Right lung (tissue), 2 donors: ENCODE measurements at regions not wholly inside any gene's neighbourhood (a gene's known extent, or its start where the extent isn't known, plus 50 kb on each side); places are given as distances from the start of the nearest gene placed in this dataset.

Experiments used
- DNase-seq, 2 donors: peaks; one replicate each; pipeline ENCODE4 v3.0.0-alpha.2; 2013

DNA sequence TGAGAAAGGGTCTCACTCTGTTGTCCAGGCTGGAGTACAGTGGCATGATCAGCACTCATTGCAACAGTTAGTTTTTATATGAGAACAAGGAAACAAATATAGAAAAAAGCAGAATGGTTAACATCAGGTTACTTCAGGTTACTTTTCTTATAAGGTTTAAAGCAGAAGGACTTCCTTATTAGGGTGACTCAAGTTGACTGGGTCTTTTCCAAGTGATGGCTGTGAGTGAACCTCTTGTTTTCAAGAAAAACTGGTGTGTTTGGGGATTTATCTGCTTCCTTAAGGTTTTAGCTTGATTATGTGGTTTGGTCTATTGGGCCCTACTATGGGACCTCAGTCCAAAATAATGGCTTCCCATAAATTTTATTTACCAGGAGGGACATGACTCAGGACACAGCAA, 99.2 kb downstream of the ARRDC3 start:
- no peak for DNase-seq

DNA sequence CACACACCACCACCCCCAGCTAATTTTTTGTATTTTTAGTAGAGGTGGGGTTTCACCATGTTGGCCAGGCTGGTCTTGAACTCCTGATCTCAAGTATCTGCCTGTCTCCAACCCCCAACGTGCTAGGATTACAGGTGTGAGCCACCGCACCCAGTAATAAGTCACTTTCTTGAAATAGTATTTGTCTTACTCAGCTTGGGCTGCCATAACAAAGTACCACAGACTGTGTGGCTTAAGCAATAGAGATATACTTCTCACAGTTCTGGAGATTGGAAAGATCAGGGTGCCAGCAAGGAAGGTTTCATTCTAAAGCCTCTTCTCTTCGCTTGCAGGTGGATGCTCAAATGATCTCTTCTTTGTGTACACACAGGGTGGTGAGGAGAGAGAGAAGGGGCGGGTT, 99.8 kb downstream of the ARRDC3 start:
- DNase-seq: no peak

DNA sequence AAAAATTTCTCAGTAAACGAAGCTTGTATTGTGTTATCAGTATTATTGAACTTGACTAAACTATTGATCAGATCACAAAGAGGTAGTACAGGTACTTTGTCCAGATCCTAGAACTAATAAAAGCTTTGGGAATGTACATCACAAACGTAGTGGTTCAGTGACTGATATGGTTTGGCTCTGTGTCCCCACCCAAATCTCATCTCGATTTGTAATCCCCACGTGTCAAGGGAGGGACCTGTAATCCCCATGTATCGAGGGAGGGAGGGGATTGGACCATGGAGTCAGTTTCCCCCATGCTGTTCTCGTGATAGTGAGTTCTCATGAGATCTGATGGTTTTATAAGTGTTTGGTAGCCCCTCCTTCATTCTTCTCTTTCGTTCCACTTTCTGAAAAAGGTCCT, 100.9 kb downstream of the ARRDC3 start:
- no peak for DNase-seq

DNA sequence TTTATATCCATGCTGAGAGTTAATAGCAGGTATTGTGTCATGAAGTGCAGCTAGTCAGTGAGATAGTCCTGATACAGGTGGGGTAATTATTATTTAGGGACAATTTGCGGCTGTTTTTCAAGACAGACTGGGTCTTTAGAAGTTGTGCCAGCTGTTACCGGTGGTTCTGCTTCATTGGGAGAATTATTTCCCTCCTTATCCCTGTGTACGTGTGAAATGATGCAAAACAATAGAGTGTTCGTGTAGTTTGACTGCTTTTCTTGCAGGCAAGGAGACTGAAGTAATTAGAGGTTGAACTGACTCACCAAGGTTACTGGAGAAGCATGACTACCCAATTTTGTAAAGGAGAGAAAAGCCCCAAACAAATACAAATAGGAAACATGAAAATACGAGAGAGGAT, 101.7 kb downstream of the ARRDC3 start:
- no peak for DNase-seq

DNA sequence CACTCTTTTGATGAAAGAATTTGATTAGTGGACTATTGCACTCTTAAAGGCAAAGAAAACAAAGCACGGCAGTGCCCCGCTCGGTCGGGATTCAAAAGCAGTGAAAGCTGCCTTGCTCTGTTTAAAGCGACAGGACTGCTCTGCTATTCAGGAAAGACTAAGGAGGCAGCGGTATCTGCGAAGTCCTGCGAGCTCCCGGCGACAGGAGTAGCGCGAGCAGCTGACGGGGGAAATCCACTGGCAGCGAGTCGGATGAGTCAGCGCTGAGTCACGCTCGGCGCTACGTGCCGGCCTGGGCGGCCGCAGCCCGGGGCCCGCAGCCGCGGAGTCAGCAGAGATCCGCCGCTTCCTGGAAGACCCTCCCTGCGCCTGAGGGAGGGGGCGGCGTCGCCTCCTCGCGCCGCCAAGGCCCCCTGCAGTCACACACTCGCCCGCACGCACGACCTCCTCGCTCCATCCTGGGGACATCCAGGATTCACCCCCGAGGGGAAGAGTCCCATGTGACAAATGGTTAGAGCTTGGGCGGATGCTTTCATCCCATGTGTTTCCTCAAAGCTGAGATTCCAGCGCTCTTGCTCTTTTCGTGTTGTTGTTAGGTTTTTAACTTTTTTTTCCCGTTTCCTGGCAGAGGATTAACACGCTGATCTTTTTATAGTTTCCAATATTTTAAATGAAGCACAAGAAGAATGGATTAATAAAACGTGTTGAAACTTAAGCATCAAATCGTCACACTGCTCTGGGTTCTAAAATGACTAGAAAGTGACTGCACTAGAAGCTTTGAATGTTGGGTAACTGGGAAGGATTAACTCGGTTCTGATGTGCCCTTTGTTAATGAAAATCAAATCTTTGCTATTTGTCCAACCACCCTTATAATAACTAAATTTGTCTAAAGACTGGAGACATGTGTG, 102.5 kb downstream of the ARRDC3 start:
- DNase-seq: peak; percentile 94 to 96

DNA sequence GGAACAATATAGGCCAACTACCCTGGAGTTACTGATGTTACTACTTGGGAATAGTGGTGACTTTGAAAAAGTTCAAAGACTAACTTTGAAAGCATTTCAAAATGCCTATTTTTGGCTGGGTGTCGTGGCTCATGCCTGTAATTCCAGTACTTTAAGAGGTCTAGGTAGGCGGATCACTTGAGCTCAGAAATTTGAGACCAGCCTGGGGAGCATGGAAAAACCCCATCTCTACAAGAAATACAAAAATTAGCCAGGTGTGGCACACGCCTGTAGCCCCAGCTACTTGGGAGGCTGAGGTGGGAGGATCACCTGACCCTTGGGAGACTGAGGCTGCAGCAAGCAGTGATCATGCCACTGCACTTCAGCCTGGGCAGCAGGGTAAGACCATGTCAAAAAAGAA, 105.3 kb downstream of the ARRDC3 start:
- no peak for DNase-seq

DNA sequence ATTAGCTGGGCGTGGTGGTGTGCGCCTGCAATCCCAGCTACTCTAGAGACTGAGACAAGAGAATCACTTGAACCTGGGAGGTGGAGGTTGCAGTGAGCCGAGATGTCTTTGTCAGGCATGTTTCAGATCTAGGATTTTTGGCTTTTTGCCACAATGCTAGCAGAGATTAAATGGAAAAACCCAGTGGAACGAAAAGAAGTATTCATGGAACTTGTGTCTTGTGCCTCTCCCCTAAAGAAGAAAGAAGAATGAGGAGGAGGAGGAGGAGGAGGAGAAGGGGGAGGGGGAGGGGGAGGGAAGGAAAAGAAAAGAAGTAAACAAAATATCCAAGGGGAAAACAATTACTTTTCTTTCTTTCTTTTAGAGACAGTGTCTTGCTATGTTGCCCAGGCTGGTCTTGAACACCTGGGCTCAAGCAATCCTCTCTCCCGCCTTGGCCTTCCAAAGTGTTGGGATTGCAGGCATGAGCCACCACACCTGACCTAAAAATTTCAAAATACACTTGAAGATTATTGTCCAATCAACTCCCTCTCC, 106.0 kb downstream of the ARRDC3 start:
- no peak for DNase-seq

DNA sequence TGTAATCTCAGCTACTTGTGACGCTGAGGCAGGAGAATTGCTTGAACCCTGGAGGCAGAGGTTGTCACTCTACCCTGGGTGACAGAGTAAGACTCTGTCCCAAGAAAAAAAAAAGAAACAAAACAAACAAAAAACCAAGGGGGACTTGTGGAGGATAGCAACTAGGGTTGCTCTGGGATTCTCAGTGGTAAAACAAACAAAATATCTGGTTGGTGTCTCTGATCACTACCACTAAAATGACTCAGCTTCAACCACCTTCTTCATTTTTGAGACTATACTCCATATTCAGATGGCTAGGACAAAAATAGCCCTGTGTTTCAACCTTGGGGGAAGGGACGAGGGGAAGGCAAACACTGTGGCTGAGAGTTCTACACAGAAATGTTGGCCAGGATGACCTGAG, 110.3 kb downstream of the ARRDC3 start:
- DNase-seq: no peak

DNA sequence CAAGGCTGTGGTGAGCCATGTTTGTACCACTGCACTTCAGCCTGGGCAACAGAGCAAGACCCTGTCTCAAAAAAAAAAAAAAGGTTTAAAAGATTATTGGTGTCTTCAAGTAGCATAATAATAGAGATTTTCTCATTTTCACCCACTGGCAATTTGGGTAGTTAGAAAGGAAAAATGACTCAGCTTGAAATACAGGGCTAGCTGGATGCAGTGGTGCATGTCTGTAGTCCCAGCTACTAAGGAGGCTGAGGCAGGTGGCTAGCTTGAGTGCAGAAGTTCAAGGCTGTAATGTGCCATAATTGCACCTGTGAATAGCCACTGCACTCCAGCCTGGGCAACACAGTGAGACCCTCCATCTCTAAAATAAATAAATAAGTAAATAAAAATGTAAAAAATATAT, 111.1 kb downstream of the ARRDC3 start:
- DNase-seq: no peak

DNA sequence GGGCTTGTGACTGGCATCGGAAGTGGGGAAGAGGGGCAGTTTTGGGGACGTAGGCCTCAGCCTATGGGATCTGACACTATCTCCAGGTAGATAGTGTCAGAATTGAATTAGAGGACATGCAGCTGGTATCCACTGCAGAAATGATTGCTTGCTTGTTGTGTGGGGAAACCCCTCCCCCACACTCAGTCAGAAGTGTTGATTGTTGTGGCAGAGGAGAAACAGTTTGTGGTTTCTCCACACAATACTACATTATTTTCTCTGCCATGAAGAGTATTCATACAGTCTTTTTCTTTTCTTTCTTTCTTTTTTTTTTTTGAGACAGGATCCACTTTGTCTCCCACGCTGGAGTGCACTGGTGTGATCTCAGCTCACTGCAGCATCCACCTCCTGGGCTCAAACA, 113.9 kb downstream of the ARRDC3 start:
- DNase-seq: no peak

DNA sequence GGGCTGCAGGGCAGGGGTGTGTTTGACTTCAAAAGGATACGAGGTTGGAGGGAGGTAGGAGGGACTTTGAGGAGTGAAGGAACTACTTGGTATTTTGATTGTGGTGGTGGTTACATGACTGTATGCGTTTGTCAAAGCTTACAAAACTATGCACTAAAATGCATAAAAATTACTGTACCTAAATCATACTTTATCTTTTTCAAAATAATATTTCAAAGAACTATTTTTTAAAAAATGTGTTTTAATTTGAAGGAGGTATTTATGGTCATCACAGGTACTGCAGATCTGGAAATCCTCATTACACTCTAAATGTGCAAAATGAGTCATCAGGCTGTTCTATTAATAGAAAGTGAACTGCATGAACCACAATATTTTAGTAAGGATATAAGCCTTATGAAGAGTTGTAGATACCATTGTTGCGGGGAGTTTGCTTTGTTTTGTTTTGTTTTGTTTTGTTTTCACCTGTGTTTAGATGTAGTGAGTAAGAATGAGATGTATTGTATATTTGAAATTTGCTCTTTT, 116.9 kb downstream of the ARRDC3 start:
- DNase-seq: no peak

DNA sequence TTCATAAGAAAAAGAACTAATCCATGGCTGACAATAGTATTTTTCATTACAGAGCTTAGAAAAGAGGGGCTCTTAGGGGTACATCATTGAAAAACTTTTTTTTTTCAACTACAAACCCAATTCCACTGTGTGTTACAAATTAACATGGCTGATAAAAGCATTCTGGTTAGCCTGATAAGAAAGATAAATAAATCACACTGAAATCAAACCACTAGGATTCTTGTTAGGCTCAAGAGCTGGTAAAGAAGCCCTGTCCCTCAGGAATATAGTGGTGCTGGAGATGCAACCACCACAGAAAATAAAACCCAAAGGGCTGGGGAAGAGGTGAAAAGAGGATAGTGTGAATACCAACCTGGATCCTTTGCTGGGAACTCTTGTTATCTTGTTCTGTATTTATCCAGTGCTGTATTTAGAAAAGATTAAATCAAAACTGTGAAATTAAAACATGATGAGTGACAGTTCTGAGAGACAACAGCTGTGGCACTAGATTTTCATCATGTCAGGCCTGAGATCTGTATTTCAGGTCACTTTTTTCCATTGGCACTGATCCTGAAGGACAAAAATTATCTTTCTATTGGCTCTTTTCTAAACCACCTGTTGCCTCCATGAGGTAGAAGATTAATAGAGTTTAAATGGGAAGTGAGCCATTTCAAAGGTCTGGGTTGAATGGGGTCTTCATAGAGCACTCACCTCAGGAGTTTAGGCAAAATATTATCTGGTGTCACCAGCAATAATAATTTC, 118.6 kb downstream of the ARRDC3 start:
- DNase-seq: no peak

DNA sequence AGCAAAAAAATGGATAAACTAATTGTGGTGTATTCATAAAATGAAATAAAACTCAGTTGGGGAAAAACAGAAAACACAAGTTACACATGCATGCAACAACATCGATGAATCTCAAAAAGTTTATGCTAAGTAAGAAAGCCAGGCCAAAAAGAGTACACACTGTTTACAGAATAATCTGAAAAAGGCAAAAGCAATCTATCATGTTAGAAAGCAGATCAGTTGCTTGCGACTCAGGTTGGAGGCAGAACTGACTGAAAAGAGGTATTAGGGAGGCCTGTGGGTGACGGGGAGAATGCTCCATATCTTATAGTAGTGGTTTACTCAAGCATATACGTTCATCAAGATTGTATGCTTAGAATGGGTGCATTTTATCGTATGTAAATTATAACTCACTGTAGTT, 119.2 kb downstream of the ARRDC3 start:
- no peak for DNase-seq

DNA sequence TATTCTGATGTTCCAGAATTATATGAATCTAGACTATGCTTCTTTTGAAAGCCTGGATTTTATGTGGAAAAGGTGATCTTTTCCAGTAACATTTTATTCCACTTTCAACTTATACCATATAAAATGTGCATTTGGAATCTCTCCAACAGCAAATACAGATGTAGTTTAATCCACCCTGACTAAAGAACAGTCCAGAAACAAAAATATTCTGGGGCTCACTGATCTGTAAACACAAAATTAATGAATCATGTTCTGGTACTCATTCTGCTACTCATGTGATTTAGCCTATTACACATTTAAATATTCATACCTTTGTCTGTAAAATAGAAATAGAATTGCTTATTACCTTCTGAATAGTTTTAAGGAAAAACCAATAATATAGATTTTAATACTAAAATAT, 125.8 kb downstream of the ARRDC3 start:
- no peak for DNase-seq

DNA sequence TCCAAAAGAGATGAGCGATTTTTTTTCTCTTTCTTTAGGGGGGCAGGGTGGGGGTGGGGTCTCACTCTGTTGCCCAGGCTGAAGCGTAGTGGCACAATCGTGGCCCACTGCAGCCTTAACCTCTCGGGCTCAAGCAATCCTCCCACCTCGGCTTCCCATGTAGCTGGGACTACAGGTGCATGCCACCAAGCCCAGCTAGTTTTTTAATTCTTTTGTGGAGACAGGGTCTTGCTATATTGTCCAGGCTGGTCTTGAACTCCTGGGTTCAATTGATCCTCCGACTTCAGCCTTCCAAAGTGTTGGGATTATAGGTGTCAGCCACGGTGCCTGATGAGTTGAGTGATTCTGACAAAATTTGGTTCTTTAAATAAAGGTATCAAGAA, 127.0 kb downstream of the ARRDC3 start:
- no peak for DNase-seq

DNA sequence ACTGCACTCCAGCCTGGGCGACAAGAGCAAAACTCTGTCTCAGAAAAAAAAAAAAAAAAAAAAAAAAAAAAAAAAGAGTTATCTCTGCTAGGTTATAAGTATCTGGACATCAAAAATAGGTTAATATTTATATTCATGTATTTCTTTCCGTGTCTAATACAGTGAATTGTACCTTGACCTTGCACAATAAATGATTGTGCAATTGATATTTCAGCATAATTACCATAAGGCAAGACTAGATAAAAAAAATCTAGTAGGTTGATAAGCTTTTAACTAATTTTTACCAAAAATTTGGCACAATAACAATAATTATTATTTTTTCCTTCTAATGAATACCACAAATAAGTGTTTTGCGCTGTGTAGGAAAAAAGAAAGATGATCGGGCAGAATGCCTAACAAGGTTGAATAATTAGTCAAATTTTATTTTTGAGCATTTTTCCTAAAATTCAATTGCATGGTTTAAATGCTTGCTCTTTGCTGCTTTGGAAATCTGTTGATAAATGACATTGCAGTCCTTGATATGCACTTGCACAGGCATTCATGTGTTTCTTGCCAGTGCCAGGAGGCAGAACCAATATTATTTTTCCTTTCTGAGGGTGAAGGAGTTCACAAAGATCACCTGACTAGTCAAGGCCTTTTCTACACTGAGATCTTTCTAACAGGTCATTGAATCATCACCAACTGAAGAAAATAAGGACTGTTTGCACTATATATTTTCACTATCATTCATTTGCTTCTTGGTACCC, 127.5 kb downstream of the ARRDC3 start:
- DNase-seq: no peak

DNA sequence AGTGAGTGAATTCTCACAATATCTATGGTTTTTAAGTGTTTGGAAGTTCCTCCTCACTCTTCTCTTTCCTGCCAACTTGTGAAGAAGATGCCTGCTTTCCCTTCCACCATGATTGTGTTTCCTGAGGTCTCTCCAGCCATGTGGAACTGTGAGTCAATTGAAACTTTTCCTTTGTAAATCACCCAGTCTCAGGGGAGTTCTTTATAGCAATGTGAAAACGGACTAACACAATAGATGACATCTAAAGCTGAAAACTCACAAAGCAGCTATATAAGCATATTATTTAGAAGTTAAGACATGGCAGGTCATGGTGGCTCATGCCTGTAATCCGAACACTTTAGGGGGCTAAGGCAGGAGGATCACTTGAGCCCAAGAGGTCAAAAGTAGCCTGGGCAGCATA, 130.2 kb downstream of the ARRDC3 start:
- DNase-seq: no peak

DNA sequence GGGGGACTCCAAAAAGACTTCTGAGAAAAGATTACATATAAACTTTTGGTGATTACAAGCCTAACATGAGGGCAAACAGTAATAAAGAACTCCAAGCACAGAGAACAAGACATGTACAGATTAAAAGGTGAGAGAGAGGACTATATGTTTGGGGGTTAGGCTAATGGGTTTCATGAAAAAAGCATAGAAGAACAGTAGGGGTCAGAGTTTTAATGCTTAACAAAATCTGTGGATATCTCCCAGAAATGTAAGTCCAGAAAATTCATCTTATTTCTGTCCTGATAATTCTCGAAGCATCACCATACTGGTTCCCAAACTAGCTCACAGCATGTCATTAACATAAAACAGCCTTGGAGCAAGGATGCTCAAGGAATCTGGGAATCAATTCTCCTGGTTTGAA, 137.2 kb downstream of the ARRDC3 start:
- DNase-seq: no peak

DNA sequence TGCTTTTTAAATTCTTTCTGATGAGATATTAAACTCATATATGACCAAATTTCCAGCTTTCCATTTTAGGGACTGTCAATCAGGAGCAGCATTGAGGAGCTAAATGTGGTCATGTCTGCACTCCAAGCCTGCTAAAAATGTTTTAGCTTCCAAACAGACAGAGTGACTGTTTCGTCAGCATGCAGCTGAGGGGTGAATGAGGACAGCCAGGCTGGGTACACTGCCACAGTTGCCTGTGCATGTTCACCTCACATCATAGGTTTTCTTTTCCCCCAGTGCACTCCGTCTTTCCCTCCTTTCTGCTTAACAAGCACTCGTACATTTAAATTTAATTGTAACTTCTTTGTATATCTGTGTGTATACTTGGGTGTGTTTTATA, 138.1 kb downstream of the ARRDC3 start:
- DNase-seq: no peak

DNA sequence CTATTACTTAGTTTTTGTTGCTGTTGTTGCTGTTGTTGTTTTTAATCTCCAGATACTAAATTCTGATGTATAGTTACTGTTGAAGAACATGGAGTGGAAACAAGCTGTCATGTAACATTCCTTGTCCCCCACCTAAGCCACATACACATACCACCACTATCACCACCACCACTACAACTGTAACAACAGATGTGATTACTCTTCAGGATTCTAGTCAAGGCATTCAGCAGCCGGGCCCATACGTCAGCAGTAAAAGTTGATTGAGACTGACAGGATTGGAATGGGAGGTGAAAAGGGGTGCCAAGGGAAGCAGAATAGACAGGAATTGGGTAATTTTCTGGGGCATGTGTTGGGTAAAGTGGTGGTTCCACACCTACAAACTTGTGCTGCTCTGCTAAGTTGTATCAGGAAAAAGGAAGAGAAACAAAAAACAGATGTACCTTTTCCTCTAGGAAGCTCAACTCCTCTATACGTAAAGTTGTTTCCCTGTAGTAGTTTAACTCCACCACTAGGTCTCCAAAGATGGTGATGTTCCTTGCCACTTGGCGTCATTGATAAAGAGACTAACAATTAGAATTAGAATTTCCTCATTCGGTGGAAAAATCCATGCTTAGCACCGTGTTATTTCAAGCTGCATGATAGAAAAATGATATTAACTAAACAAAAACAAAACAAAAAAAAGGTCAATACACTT, 138.6 kb downstream of the ARRDC3 start:
- no peak for DNase-seq

DNA sequence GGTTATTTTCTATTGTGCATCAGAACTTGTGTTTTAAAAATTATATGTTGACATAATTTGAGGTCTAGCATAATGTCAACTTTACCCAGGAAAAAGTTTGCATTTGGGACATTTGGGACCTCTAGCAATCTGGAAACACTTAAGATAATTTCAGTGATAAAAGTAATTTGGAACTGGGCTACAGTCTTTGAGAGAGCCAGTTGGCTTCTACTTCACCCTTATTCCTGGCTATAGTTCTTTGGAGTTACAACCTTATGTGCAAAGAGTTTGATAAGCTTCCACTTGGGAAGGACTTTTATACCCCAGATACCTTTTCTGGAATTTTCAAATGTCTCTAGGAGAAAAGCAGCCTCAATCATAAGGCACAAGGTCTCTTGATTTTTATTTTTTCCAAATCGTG, 139.3 kb downstream of the ARRDC3 start:
- DNase-seq: no peak

DNA sequence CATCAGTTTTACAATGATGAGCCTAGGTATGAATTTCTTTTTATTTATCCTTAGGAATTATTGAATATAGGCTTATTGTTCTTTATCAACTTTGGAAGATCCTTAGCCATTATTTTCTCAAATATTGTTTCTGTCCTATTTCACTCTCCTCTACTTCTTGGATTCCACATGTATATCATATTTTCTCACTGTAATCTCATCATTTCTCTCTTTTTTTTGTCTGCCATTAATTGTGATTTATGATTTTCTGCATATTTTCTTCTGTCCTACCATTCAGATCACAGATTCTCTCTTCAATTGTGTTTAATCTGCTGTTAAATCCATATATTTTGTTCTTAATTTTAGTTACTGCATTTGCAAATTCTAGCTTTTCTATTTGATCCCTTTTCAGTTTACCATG, 139.8 kb downstream of the ARRDC3 start:
- no peak for DNase-seq
